HG02610 (cell line): ENCODE measurements at regions not wholly inside any gene's neighbourhood (a gene's known extent, or its start where the extent isn't known, plus 50 kb on each side); places are given as distances from the start of the nearest gene placed in this dataset.

Source experiments
- ATAC-seq: cut with Tn5 transposase; IDR thresholded peaks from one replicate; pipeline ENCODE4 v1.9.1; 2021; ENCODE audit warnings: mild to moderate bottlenecking, moderate library complexity; ENCODE audit not compliant: unreplicated experiment

- ATAC-seq = peak; percentile 79
Observed at GRCh38 chr7:155962191-155962967, 150.1 kb upstream of the SHH start.

- no peak for ATAC-seq
Observed at GRCh38 chr7:155961241-155962190, 149.3 kb upstream of the SHH start.

GRCh38 chr7:155959894-155960293, 147.6 kb upstream of the SHH start:
- ATAC-seq = no peak

GRCh38 chr7:155956977-155957376, 144.7 kb upstream of the SHH start:
- ATAC-seq = no peak

- no peak for ATAC-seq
Observed at GRCh38 chr7:155955367-155955635, 143.0 kb upstream of the SHH start.

- ATAC-seq = no peak
Observed at GRCh38 chr7:155954550-155955366, 142.5 kb upstream of the SHH start.

GRCh38 chr7:155953781-155954549, 141.7 kb upstream of the SHH start:
- ATAC-seq = no peak

- ATAC-seq = no peak
Observed at GRCh38 chr7:155953501-155953778, 141.2 kb upstream of the SHH start.

- ATAC-seq = no peak
Observed at GRCh38 chr7:155951554-155952158, 139.4 kb upstream of the SHH start.

GRCh38 chr7:155950898-155951553, 138.8 kb upstream of the SHH start:
- ATAC-seq = no peak

- no peak for ATAC-seq
Observed at GRCh38 chr7:155948845-155949244, 136.6 kb upstream of the SHH start.

- no peak for ATAC-seq
Observed at GRCh38 chr7:155948423-155948822, 136.2 kb upstream of the SHH start.

- ATAC-seq = no peak
Observed at GRCh38 chr7:155947051-155947450, 134.8 kb upstream of the SHH start.

GRCh38 chr7:155945670-155946325, 133.5 kb upstream of the SHH start:
- no peak for ATAC-seq

- no peak for ATAC-seq
Observed at GRCh38 chr7:155944901-155945300, 132.6 kb upstream of the SHH start.

- ATAC-seq = no peak
Observed at GRCh38 chr7:155943251-155943899, 131.1 kb upstream of the SHH start.

GRCh38 chr7:155942226-155942950, 130.1 kb upstream of the SHH start:
- ATAC-seq = no peak

GRCh38 chr7:155941688-155942087, 129.4 kb upstream of the SHH start:
- ATAC-seq = no peak
